ENCODE measurements at regions not wholly inside any gene's neighbourhood (a gene's known extent, or its start where the extent isn't known, plus 50 kb on each side); places are given as distances from the start of the nearest gene placed in this dataset.

- intact Hi-C loops (cut with DNase I; ENCODE audit: low total_unique reads) = loop anchor here (10.0 kb wide), 1 partner anchor 82 kb away; no protein-coding TSS in a partner anchor
- WGBS, 5 donors = 95 to 98% (median 98%) methylated on average over 2 of the region's 2 CpGs
- no peaks in the 10 kb centered on the region for H3K9me3 ChIP-seq
- no peaks in the 10 kb centered on the region for H3K27me3 ChIP-seq
- no peak overlapping the region for H3K4me3 ChIP-seq
- no peaks in the 10 kb centered on the region for H3K4me1 ChIP-seq
- DNase-seq = no peak
- no peak overlapping the region for H3K27ac ChIP-seq
- no peaks in the 10 kb centered on the region for H3K36me3 ChIP-seq
- TF ChIP-seq CTCF (IDR thresholded peaks at IDR 0.05) (no peak), EP300 (IDR thresholded peaks at IDR 0.05) (no peak), POLR2A (IDR thresholded peaks at IDR 0.05) (no peak), POLR2AphosphoS5 (IDR thresholded peaks at IDR 0.05) (no peak)
Observed at GRCh38 chr3:132262956-132263355, 54.3 kb upstream of the ACP3 start.

- Histone ChIP-seq H3K36me3 (no peaks in the 10 kb centered on the region), H3K27ac (no peak overlapping the region), H3K4me1 (peaks cover 0 to 5% (median 0%) of the 10 kb centered on the region in 4 donors), H3K4me3 (no peak overlapping the region), H3K27me3 (no peaks in the 10 kb centered on the region), H3K9me3 (no peaks in the 10 kb centered on the region)
- intact Hi-C loops (cut with DNase I; ENCODE audit: low total_unique reads) = loop anchor here (10.0 kb wide), 1 partner anchor 80 kb away; no protein-coding TSS in a partner anchor
- no peak for TF ChIP-seq POLR2A (IDR thresholded peaks at IDR 0.05)
- TF ChIP-seq EP300 (IDR thresholded peaks at IDR 0.05) = no peak
- TF ChIP-seq POLR2AphosphoS5 (IDR thresholded peaks at IDR 0.05) = no peak
- TF ChIP-seq CTCF (IDR thresholded peaks at IDR 0.05) = no peak
- DNase-seq = no peak
Observed at GRCh38 chr3:132265028-132265427, 52.2 kb upstream of the ACP3 start.

GRCh38 chr3:132265488-132265887 lies 51.7 kb upstream of the ACP3 start:
- Histone ChIP-seq H3K4me1 (peaks cover 0 to 5% (median 0%) of the 10 kb centered on the region in 4 donors), H3K9me3 (no peaks in the 10 kb centered on the region), H3K36me3 (no peaks in the 10 kb centered on the region), H3K27ac (no peak overlapping the region), H3K27me3 (no peaks in the 10 kb centered on the region), H3K4me3 (no peak overlapping the region)
- no peak for DNase-seq
- WGBS, 5 donors = 62 to 90% (median 81%) methylated on average over 3 of the region's 3 CpGs
- intact Hi-C loops (cut with DNase I; ENCODE audit: low total_unique reads) = loop anchor here (10.0 kb wide), 1 partner anchor 79 kb away; no protein-coding TSS in a partner anchor
- TF ChIP-seq POLR2AphosphoS5 (IDR thresholded peaks at IDR 0.05) (no peak), EP300 (IDR thresholded peaks at IDR 0.05) (no peak), POLR2A (IDR thresholded peaks at IDR 0.05) (no peak), CTCF (IDR thresholded peaks at IDR 0.05) (no peak)

GRCh38 chr3:132267391-132267993 lies 49.7 kb upstream of the ACP3 start:
- H3K27me3 ChIP-seq = no peaks in the 10 kb centered on the region
- intact Hi-C loops (cut with DNase I; ENCODE audit: low total_unique reads) = loop anchor here (10.0 kb wide), 1 partner anchor 77 kb away; no protein-coding TSS in a partner anchor
- no peak for TF ChIP-seq EP300 (IDR thresholded peaks at IDR 0.05)
- TF ChIP-seq CTCF (IDR thresholded peaks at IDR 0.05) = no peak
- no peak overlapping the region for H3K4me3 ChIP-seq
- no peak overlapping the region for H3K27ac ChIP-seq
- 83 to 90% (median 84%) methylated on average over 4 of the region's 4 CpGs for WGBS, 5 donors
- no peaks in the 10 kb centered on the region for H3K9me3 ChIP-seq
- no peak for DNase-seq
- no peaks in the 10 kb centered on the region for H3K36me3 ChIP-seq
- peaks cover 0 to 5% (median 0%) of the 10 kb centered on the region in 4 donors for H3K4me1 ChIP-seq

All from stomach (tissue), 8 donors.